ENCODE measurements at regions not wholly inside any gene's neighbourhood (a gene's known extent, or its start where the extent isn't known, plus 50 kb on each side); places are given as distances from the start of the nearest gene placed in this dataset.

DNA sequence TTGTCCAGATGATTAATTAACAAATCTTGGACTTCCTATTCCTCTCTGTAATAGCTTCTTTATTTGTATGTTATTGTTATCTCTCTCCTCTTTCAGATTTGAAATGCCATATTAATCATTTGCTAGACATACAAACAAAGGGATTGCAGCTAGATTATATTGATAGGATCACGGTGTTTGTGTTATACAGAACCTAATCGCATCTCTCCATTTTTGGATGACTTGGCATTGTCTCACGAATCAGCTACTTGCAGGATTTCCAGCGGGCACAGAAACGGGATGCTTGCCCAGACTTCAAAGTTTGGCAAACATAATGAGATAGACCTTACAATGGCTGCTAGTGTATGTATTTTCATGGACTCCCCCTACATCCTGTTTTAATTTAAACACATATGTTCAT, 368.1 kb downstream of the TLE4 start:
- BruUV-seq (replicated peaks): no TSS peak
- CTCF ChIA-PET: no interaction called here

DNA sequence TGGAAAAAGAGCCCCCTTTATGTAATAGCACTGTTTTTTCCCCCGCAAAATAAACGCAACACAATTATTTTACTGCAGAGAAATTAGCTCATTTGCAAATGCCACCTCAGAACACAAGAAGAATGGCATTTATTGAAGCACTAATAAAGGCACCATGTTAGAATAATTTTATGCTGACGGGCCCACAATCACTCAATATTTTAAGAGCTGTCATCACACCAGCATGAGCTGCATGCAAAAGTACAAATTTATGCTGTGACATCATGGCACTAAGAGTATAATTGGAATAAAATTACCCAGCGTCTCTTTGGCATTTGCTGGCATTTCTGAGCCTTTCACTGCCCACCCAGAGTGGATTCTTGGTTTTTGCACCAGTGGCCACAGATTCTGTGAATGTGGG, 364.6 kb downstream of the TLE4 start:
- H3K9me3 ChIP-seq (replicated peaks; ENCODE audit: control insufficient read depth, insufficient read depth, low read length): no peaks in the 10 kb centered on the region
- H2AFZ ChIP-seq (ENCODE audit: low read depth, low read length): no peak overlapping the region
- H3K36me3 ChIP-seq (ENCODE audit: control insufficient read depth in 2 of 2, extremely low read depth in 1 of 2, insufficient read depth in 2 of 2, low read length in 2 of 2): no peaks in the 10 kb centered on the region
- H3K79me2 ChIP-seq (ENCODE audit: control insufficient read depth, insufficient read depth, low read length): no peaks in the 10 kb centered on the region
- H3K9ac ChIP-seq (replicated peaks; ENCODE audit: extremely low read depth, insufficient read depth, low read length): no peak overlapping the region
- FAIRE-seq: no peak
- intact Hi-C loops (cut with micrococcal nuclease) (no loop called here), dilution Hi-C loops (cut with MboI; ENCODE audit: extremely low pct_ligation_motif_present, low sequenced_read_pairs) (no loop called here)
- H3K27ac ChIP-seq (ENCODE audit: insufficient read depth, low read depth, low read length): no peak overlapping the region
- no peak overlapping the region for H3K4me2 ChIP-seq (ENCODE audit: insufficient read depth, low read length)
- H3K27me3 ChIP-seq (ENCODE audit: control insufficient read depth in 2 of 2, insufficient read depth in 2 of 2, low read length in 2 of 2): no peaks in the 10 kb centered on the region
- POLR2A ChIA-PET: no interaction called here
- DNase-seq (ENCODE audit: low read depth, low spot score): no peak
- CTCF ChIA-PET: interaction anchor here (1.3 kb wide), 1 partner anchor 135 kb away, joined by 3 read pairs; no protein-coding TSS in a partner anchor
- TF ChIP-seq EZH2 (IDR thresholded peaks at IDR 0.05; ENCODE audit: borderline replicate concordance, low read depth, low read length, severe bottlenecking): no peak
- TF ChIP-seq FOS (IDR thresholded peaks at IDR 0.05; ENCODE audit: borderline replicate concordance, insufficient read depth, low read length): no peak
- TF ChIP-seq JUN (IDR thresholded peaks at IDR 0.05; ENCODE audit: borderline replicate concordance, insufficient read depth, insufficient read length, low read depth): no peak
- no peak for TF ChIP-seq CTCF (IDR thresholded peaks at IDR 0.05; ENCODE audit: extremely low read depth in 1 of 2, insufficient read depth in 1 of 2, low read depth in 1 of 2, low read length in 2 of 2)
- TF ChIP-seq, protein P1, sequence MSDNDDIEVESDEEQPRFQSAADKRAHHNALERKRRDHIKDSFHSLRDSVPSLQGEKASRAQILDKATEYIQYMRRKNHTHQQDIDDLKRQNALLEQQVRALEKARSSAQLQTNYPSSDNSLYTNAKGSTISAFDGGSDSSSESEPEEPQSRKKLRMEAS (IDR thresholded peaks at IDR 0.05; ENCODE audit: insufficient read depth, insufficient read length): no peak
- no peak for TF ChIP-seq GATA2 (IDR thresholded peaks at IDR 0.05; ENCODE audit: insufficient read depth, insufficient read length, low read depth, low read length)
- no peak for TF ChIP-seq POLR2A (IDR thresholded peaks at IDR 0.05; ENCODE audit: low read depth, low read length)
- TF ChIP-seq POLR2AphosphoS5 (IDR thresholded peaks at IDR 0.05; ENCODE audit: insufficient read depth, low read depth, low read length): no peak
- no peak for TF ChIP-seq MYC (IDR thresholded peaks at IDR 0.05; ENCODE audit: low read depth, low read length)
- H3K9me1 ChIP-seq (replicated peaks; ENCODE audit: control insufficient read depth, extremely low read depth, insufficient read depth, low read length): no peaks in the 10 kb centered on the region
- H3K4me3 ChIP-seq (replicated peaks in 1 of 3; ENCODE audit: insufficient read depth in 1 of 3, low read depth in 1 of 3, low read length in 3 of 3): no peak overlapping the region
- no peaks in the 10 kb centered on the region for H4K20me1 ChIP-seq (replicated peaks; ENCODE audit: control insufficient read depth, extremely low read depth, insufficient read depth, low read length)
- peaks cover 18% of the 10 kb centered on the region for H3K4me1 ChIP-seq (ENCODE audit: control insufficient read depth, extremely low read depth, insufficient read depth, low read length)
- BruUV-seq (replicated peaks): no TSS peak

More for the DNA sequence above, 368.1 kb downstream of the TLE4 start:
- POLR2A ChIA-PET: no interaction called here
- Histone ChIP-seq H3K79me2 (ENCODE audit: control insufficient read depth, insufficient read depth, low read length) (no peaks in the 10 kb centered on the region), H3K4me2 (ENCODE audit: insufficient read depth, low read length) (no peak overlapping the region), H3K9me1 (replicated peaks; ENCODE audit: control insufficient read depth, extremely low read depth, insufficient read depth, low read length) (no peaks in the 10 kb centered on the region), H3K9ac (replicated peaks; ENCODE audit: extremely low read depth, insufficient read depth, low read length) (no peak overlapping the region), H3K4me1 (ENCODE audit: control insufficient read depth, extremely low read depth, insufficient read depth, low read length) (peaks cover 19% of the 10 kb centered on the region), H3K9me3 (replicated peaks; ENCODE audit: control insufficient read depth, insufficient read depth, low read length) (no peaks in the 10 kb centered on the region), H3K4me3 (replicated peaks in 1 of 3; ENCODE audit: insufficient read depth in 1 of 3, low read depth in 1 of 3, low read length in 3 of 3) (no peak overlapping the region), H4K20me1 (replicated peaks; ENCODE audit: control insufficient read depth, extremely low read depth, insufficient read depth, low read length) (no peaks in the 10 kb centered on the region), H2AFZ (ENCODE audit: low read depth, low read length) (peak overlapping the region; percentile 58), H3K27me3 (ENCODE audit: control insufficient read depth in 2 of 2, insufficient read depth in 2 of 2, low read length in 2 of 2) (no peaks in the 10 kb centered on the region), H3K27ac (ENCODE audit: insufficient read depth, low read depth, low read length) (no peak overlapping the region), H3K36me3 (ENCODE audit: control insufficient read depth in 2 of 2, extremely low read depth in 1 of 2, insufficient read depth in 2 of 2, low read length in 2 of 2) (no peaks in the 10 kb centered on the region)
- intact Hi-C loops (cut with micrococcal nuclease): loop anchor here (2.0 to 10.0 kb wide), 3 partner anchors 129 to 1335 kb away; partner anchors contain the start of gene TLE4
- FAIRE-seq (peak; percentile 48), DNase-seq (ENCODE audit: low read depth, low spot score) (peak; percentile 32)
- TF ChIP-seq JUN (IDR thresholded peaks at IDR 0.05; ENCODE audit: borderline replicate concordance, insufficient read depth, insufficient read length, low read depth): no peak
- TF ChIP-seq GATA2 (IDR thresholded peaks at IDR 0.05; ENCODE audit: insufficient read depth, insufficient read length, low read depth, low read length): peak; percentile 28
- TF ChIP-seq POLR2AphosphoS5 (IDR thresholded peaks at IDR 0.05; ENCODE audit: insufficient read depth, low read depth, low read length): no peak
- dilution Hi-C loops (cut with MboI; ENCODE audit: extremely low pct_ligation_motif_present, low sequenced_read_pairs): no loop called here
